Forelimb muscle (tissue), 1 donor: ENCODE measurements at regions not wholly inside any gene's neighbourhood (a gene's known extent, or its start where the extent isn't known, plus 50 kb on each side); places are given as distances from the start of the nearest gene placed in this dataset.
"Not testable (repeated sequence)": the region's sequence is repeated elsewhere in the genome, so short reads cannot be mapped to it uniquely, and the experiment has no call there.

Source experiments
- DNase-seq: peaks from one replicate; pipeline ENCODE4 v3.0.0-alpha.2; 2013; ENCODE audit warnings: low read depth

- no peak for DNase-seq
Measured at GRCh38 chr1:29569971-29570634, 333.8 kb downstream of the PTPRU start.

- DNase-seq = no peak
Measured at GRCh38 chr1:29567257-29567656, 330.9 kb downstream of the PTPRU start.

GRCh38 chr1:29565490-29565889, 329.2 kb downstream of the PTPRU start:
- DNase-seq = no peak

- DNase-seq = no peak
Measured at GRCh38 chr1:29563571-29563970, 327.2 kb downstream of the PTPRU start.

GRCh38 chr1:29563092-29563491, 326.8 kb downstream of the PTPRU start:
- DNase-seq = no peak

GRCh38 chr1:29559056-29559455, 322.7 kb downstream of the PTPRU start:
- DNase-seq = no peak

GRCh38 chr1:29557701-29558600, 321.6 kb downstream of the PTPRU start:
- DNase-seq = no peak

GRCh38 chr1:29557066-29557465, 320.7 kb downstream of the PTPRU start:
- DNase-seq = no peak

- no peak for DNase-seq
Measured at GRCh38 chr1:29556657-29557056, 320.3 kb downstream of the PTPRU start.

- no peak for DNase-seq
Measured at GRCh38 chr1:29555043-29555620, 318.8 kb downstream of the PTPRU start.

- DNase-seq = no peak
Measured at GRCh38 chr1:29554208-29554778, 318.0 kb downstream of the PTPRU start.

- DNase-seq = no peak
Measured at GRCh38 chr1:29551123-29551936, 315.0 kb downstream of the PTPRU start.

- no peak for DNase-seq
Measured at GRCh38 chr1:29550119-29550841, 314.0 kb downstream of the PTPRU start.

GRCh38 chr1:29549728-29550118, 313.4 kb downstream of the PTPRU start:
- not testable (repeated sequence) for DNase-seq

GRCh38 chr1:29549001-29549400, 312.7 kb downstream of the PTPRU start:
- DNase-seq = no peak

GRCh38 chr1:29548091-29548490, 311.8 kb downstream of the PTPRU start:
- DNase-seq = no peak

- no peak for DNase-seq
Measured at GRCh38 chr1:29547300-29547699, 311.0 kb downstream of the PTPRU start.

GRCh38 chr1:29546496-29546895, 310.2 kb downstream of the PTPRU start:
- DNase-seq = no peak

- no peak for DNase-seq
Measured at GRCh38 chr1:29544406-29544805, 308.1 kb downstream of the PTPRU start.

GRCh38 chr1:29543586-29543985, 307.3 kb downstream of the PTPRU start:
- DNase-seq = no peak

GRCh38 chr1:29542548-29542947, 306.2 kb downstream of the PTPRU start:
- no peak for DNase-seq
